B cell (primary cell): ENCODE measurements at regions not wholly inside any gene's neighbourhood (a gene's known extent, or its start where the extent isn't known, plus 50 kb on each side); places are given as distances from the start of the nearest gene placed in this dataset.

ENCODE experiments used
- ATAC-seq: fragments of 200-7000 bp; cut with Tn5 transposase; one replicate; pipeline ENCODE4 v1.10.0; 2021; ENCODE audit warnings: low read depth, mild to moderate bottlenecking, moderate number of reproducible peaks, moderate library complexity
- CTCF ChIA-PET: fragments of 350-600 bp; sonication (Branson Sonifier 250); formaldehyde crosslinking; loops from one replicate; lab custom pipeline; 2021; ENCODE audit warnings: antibody characterized with exemption, inconsistent platforms; lab: Charles Lee
- POLR2A ChIA-PET: fragments of 350-600 bp; sonication (Branson Sonifier 250); formaldehyde crosslinking; loops from one replicate; lab custom pipeline; 2021; ENCODE audit warnings: antibody characterized with exemption; lab: Charles Lee
- DNase-seq: peaks from one replicate; pipeline ENCODE4 v3.0.0; 2013
- H2AFZ ChIP-seq: 2 replicates; pipeline ENCODE4 v1.6.1; 2012; ENCODE audit warnings: mild to moderate bottlenecking, low read depth, low read length; ENCODE audit not compliant: insufficient read depth, poor library complexity, severe bottlenecking
- H3K27ac ChIP-seq, 2 donors: 1 replicate in 1 of 2; 2 replicates in 1 of 2; pipeline ENCODE4 v1.5.1; 2012 to 2013; ENCODE audit warnings: low read length in 2 of 2, mild to moderate bottlenecking in 2 of 2, moderate library complexity in 1 of 2
- H3K27me3 ChIP-seq, 4 experiments: fragments of 200-600 bp in 1 of 4; sonication (generic) in 1 of 4; replicated peaks in 1 of 4; 1 replicate in 2 of 4; 2 replicates in 2 of 4; pipeline versions ENCODE4 v1.6.1 to v1.7.0; 2013 to 2016; ENCODE audit warnings: low read length in 3 of 4, mild to moderate bottlenecking in 2 of 4, mixed read lengths in 1 of 4, moderate library complexity in 1 of 4; ENCODE audit not compliant: insufficient read depth in 4 of 4, control insufficient read depth in 3 of 4; ENCODE audit errors: control extremely low read depth in 1 of 4
- H3K36me3 ChIP-seq, 2 experiments: replicated peaks in 1 of 2; 1 replicate in 1 of 2; 2 replicates in 1 of 2; pipeline versions ENCODE4 v1.6.1 to v1.7.1; 2013; ENCODE audit warnings: low read length in 1 of 2; ENCODE audit not compliant: insufficient read depth in 2 of 2, control insufficient read depth in 1 of 2; ENCODE audit errors: control extremely low read depth in 1 of 2, extremely low read depth in 1 of 2
- H3K4me1 ChIP-seq, 2 donors: fragments of 200-600 bp in 1 of 2; sonication (generic) in 1 of 2; 1 replicate in 1 of 2; 2 replicates in 1 of 2; pipeline versions ENCODE4 v1.5.1 to v1.6.1; 2013 to 2017; ENCODE audit warnings: low read length in 2 of 2; ENCODE audit not compliant: control insufficient read depth in 2 of 2, insufficient read depth in 2 of 2
- H3K4me2 ChIP-seq: replicated peaks from 2 replicates; pipeline ENCODE3; 2012; ENCODE audit warnings: mild to moderate bottlenecking, low read depth, low read length; ENCODE audit not compliant: poor library complexity, severe bottlenecking
- H3K4me3 ChIP-seq, 5 experiments: fragments of 200-600 bp in 1 of 5; sonication (generic) in 1 of 5; 1 replicate in 3 of 5; 2 replicates in 2 of 5; pipeline versions ENCODE4 v1.5.1 to v1.7.0; 2011 to 2016; ENCODE audit warnings: low read length in 4 of 5, mild to moderate bottlenecking in 4 of 5, low read depth in 2 of 5, control low read depth in 1 of 5, moderate library complexity in 1 of 5; ENCODE audit not compliant: insufficient read depth in 1 of 5; ENCODE audit errors: control extremely low read depth in 1 of 5, extremely low read depth in 1 of 5
- H3K79me2 ChIP-seq: fragments of 200-600 bp; sonication (generic); one replicate; pipeline ENCODE4 v1.6.0; 2016; ENCODE audit warnings: low read length; ENCODE audit not compliant: control insufficient read depth, insufficient read depth
- H3K9ac ChIP-seq: fragments of 200-600 bp; sonication (generic); 2 replicates; pipeline ENCODE4 v1.6.1; 2017; ENCODE audit warnings: mild to moderate bottlenecking, low read length, moderate library complexity
- H3K9me3 ChIP-seq, 3 donors: one replicate each; pipeline versions ENCODE4 v1.6.1 to v1.7.1; 2013; ENCODE audit warnings: low read length in 2 of 3; ENCODE audit not compliant: control insufficient read depth in 2 of 3, insufficient read depth in 1 of 3; ENCODE audit errors: control extremely low read depth in 1 of 3
- H4K20me1 ChIP-seq: 2 replicates; pipeline ENCODE4 v1.6.0; 2012; ENCODE audit warnings: mild to moderate bottlenecking, low read length; ENCODE audit not compliant: insufficient read depth, control insufficient read depth, poor library complexity, severe bottlenecking
- H3K27ac Mint-ChIP-seq: one replicate; pipeline ENCODE4 v1.8.0; 2021; ENCODE audit warnings: mixed read lengths
- H3K27me3 Mint-ChIP-seq: one replicate; pipeline ENCODE4 v1.8.0; 2021; ENCODE audit warnings: mixed read lengths
- H3K4me1 Mint-ChIP-seq: one replicate; pipeline ENCODE4 v1.8.0; 2021; ENCODE audit warnings: mixed read lengths
- H3K4me3 Mint-ChIP-seq: one replicate; pipeline ENCODE4 v1.8.0; 2021; ENCODE audit warnings: mixed read lengths
- H3K9me3 Mint-ChIP-seq: one replicate; pipeline ENCODE4 v1.8.0; 2022; ENCODE audit warnings: mixed read lengths; ENCODE audit not compliant: insufficient read depth
- EZH2 ChIP-seq: IDR thresholded peaks from 2 replicates; pipeline ENCODE4 v1.6.1; 2012; ENCODE audit warnings: borderline replicate concordance, low read depth, mild to moderate bottlenecking, moderate library complexity, low read length; ENCODE audit not compliant: insufficient read depth, poor library complexity, severe bottlenecking
- WGBS: methylation state at CpG from one replicate; pipeline ENCODE4 v1.1.5; 2013; ENCODE audit warnings: missing lambda C conversion rate; ENCODE audit not compliant: insufficient coverage; 5-methylcytosine and 5-hydroxymethylcytosine counted together
- intact Hi-C: fragments of 100-400 bp; cut with micrococcal nuclease; formaldehyde crosslinking; loops from one replicate; pipeline ENCODE4 v1.10.0; 2022
- TF ChIP-seq, protein P1 (sequence below): fragments of 200-600 bp; IDR thresholded peaks from one replicate; pipeline ENCODE4 v1.8.0; 2022; ENCODE audit warnings: antibody characterized with exemption, mild to moderate bottlenecking

DNA sequence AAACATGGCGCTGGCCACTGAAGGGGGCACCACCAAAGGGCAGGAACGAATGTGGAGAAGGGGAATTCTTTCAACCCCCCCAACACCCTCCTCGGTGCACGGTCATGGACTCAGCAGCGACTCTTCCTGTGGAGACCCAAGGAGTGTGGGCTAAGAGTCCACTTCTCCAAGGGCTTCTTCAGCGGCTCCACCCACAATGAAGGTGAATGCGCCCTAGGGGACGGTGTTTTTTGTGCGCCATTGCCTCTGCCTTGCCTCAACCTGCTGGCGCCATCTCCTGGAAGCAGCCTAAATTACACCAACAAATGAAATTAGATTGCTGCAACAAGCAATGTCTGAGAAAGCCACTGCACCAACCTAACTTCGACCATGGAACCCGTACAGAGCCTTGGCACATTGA is 169.2 kb upstream of the MAGEB18 start:
- Mint-ChIP-seq H3K27ac (no peak overlapping the region), H3K27me3 (no peaks in the 10 kb centered on the region), H3K4me3 (no peak overlapping the region), H3K9me3 (peaks cover 2% of the 10 kb centered on the region), H3K4me1 (no peaks in the 10 kb centered on the region)
- DNase-seq (no peak), ATAC-seq (no peak)
- intact Hi-C loops: no loop called here
- Histone ChIP-seq H3K27me3 (no peaks in the 10 kb centered on the region), H3K27ac (no peak overlapping the region), H3K4me3 (no peak overlapping the region), H2AFZ (no peak overlapping the region), H4K20me1 (no peaks in the 10 kb centered on the region), H3K9me3 (peaks cover 0 to 3% (median 0%) of the 10 kb centered on the region in 3 donors), H3K4me2 (no peak overlapping the region), H3K36me3 (no peaks in the 10 kb centered on the region), H3K79me2 (no peaks in the 10 kb centered on the region), H3K4me1 (no peaks in the 10 kb centered on the region), H3K9ac (no peak overlapping the region)
- 29% methylated on average over 7 of the region's 12 CpGs for WGBS
- POLR2A ChIA-PET: no interaction called here
- CTCF ChIA-PET: no interaction called here
- TF ChIP-seq EZH2: no peak
- TF ChIP-seq, protein P1, sequence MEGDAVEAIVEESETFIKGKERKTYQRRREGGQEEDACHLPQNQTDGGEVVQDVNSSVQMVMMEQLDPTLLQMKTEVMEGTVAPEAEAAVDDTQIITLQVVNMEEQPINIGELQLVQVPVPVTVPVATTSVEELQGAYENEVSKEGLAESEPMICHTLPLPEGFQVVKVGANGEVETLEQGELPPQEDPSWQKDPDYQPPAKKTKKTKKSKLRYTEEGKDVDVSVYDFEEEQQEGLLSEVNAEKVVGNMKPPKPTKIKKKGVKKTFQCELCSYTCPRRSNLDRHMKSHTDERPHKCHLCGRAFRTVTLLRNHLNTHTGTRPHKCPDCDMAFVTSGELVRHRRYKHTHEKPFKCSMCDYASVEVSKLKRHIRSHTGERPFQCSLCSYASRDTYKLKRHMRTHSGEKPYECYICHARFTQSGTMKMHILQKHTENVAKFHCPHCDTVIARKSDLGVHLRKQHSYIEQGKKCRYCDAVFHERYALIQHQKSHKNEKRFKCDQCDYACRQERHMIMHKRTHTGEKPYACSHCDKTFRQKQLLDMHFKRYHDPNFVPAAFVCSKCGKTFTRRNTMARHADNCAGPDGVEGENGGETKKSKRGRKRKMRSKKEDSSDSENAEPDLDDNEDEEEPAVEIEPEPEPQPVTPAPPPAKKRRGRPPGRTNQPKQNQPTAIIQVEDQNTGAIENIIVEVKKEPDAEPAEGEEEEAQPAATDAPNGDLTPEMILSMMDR: no peak

DNA sequence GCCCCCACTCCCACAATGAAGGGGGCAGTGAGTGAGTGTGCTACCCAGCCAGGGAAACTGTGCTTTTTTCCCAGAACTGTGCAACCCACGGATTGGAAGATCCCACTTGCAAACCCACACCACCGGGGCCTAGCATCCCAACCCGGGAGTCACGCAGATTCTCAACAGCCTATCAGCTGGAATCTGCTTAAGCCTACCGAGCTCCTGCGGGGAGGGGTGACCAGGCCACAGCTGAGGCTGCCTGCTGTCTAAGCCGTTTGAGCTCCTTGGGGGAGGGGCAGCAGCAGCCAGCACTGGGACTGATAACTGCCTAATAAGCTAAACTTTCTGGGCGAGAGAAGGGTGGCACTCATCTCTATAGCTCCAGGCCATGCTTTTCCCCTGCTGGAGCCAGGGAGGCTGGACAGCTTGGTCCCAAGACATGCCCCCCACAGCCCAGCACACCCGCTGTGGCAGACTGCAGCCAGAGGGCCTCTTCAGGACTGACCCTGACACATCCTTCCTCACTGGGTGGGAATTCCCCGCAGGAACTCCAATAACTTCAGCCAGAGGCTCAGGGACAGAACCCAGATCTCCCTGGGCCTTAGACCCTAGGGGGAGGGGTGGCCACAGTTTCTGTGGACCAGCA is 161.3 kb upstream of the MAGEB18 start:
- peaks cover 2% of the 10 kb centered on the region for H3K9me3 Mint-ChIP-seq
- H3K4me2 ChIP-seq: no peak overlapping the region
- H3K27me3 ChIP-seq: no peaks in the 10 kb centered on the region
- no peak overlapping the region for H3K4me3 Mint-ChIP-seq
- H2AFZ ChIP-seq: no peak overlapping the region
- WGBS: 93% methylated on average over 4 of the region's 10 CpGs
- CTCF ChIA-PET: no interaction called here
- POLR2A ChIA-PET: no interaction called here
- no peaks in the 10 kb centered on the region for H3K4me1 Mint-ChIP-seq
- intact Hi-C loops: no loop called here
- no peak for ATAC-seq
- no peaks in the 10 kb centered on the region for H3K9me3 ChIP-seq
- no peak overlapping the region for H3K27ac Mint-ChIP-seq
- H3K27me3 Mint-ChIP-seq: no peaks in the 10 kb centered on the region
- no peak overlapping the region for H3K9ac ChIP-seq
- no peak for DNase-seq
- H3K79me2 ChIP-seq: no peaks in the 10 kb centered on the region
- no peaks in the 10 kb centered on the region for H3K36me3 ChIP-seq
- no peak overlapping the region for H3K4me3 ChIP-seq
- no peak for TF ChIP-seq EZH2
- TF ChIP-seq, protein P1: no peak
- no peak overlapping the region for H3K27ac ChIP-seq
- H3K4me1 ChIP-seq: no peaks in the 10 kb centered on the region
- H4K20me1 ChIP-seq: no peaks in the 10 kb centered on the region
